ENCODE measurements at regions not wholly inside any gene's neighbourhood (a gene's known extent, or its start where the extent isn't known, plus 50 kb on each side); places are given as distances from the start of the nearest gene placed in this dataset.

DNA sequence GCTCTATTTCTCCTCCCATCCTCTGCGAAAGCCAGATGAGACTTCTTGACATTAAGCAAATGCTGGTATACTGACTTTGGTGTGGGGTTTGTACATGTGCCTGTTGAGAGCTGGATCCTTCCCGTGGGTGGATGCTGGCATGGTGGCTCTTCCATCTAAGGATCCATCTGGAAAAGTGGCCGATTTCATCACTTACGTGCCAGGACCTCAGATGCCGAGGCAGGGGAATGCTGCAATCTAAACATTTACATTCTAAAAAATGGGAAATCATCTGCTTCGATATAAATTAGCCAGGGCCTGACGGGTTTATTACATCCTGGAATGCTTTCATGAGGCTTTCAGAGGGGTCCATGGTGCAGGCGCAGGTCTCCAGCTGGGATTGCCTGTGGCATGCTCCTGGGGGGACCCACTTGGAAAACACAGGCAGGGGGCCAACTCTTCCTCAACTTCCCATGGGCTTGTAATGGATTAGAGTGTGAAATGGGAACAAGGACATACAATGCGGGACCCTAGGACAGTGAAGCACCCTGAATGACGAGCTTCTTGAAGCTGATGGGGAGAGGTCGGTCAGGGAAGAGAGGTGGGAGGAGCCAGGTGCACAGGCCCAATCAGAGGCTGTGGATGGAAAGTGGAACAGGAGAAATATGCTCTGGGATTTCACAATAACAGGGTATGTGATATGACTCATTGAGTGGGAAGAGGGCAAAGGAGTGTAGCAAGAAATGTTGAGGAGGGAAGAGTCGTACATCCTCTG lies 105.5 kb upstream of the PITX1 start (continued):
- TF ChIP-seq SMARCA5 (IDR thresholded peaks at IDR 0.05) (no peak), TCF3 (IDR thresholded peaks at IDR 0.05; ENCODE audit: borderline replicate concordance, insufficient read depth, low read depth, low read length) (no peak), NFXL1 (IDR thresholded peaks at IDR 0.05; ENCODE audit: borderline replicate concordance) (no peak), SP1 (IDR thresholded peaks at IDR 0.05; ENCODE audit: low read depth, low read length) (no peak), NRF1 (conservative IDR thresholded peaks at IDR 0.05; ENCODE audit: low read depth, low read length) (no peak)
- TF ChIP-seq, protein P1, sequence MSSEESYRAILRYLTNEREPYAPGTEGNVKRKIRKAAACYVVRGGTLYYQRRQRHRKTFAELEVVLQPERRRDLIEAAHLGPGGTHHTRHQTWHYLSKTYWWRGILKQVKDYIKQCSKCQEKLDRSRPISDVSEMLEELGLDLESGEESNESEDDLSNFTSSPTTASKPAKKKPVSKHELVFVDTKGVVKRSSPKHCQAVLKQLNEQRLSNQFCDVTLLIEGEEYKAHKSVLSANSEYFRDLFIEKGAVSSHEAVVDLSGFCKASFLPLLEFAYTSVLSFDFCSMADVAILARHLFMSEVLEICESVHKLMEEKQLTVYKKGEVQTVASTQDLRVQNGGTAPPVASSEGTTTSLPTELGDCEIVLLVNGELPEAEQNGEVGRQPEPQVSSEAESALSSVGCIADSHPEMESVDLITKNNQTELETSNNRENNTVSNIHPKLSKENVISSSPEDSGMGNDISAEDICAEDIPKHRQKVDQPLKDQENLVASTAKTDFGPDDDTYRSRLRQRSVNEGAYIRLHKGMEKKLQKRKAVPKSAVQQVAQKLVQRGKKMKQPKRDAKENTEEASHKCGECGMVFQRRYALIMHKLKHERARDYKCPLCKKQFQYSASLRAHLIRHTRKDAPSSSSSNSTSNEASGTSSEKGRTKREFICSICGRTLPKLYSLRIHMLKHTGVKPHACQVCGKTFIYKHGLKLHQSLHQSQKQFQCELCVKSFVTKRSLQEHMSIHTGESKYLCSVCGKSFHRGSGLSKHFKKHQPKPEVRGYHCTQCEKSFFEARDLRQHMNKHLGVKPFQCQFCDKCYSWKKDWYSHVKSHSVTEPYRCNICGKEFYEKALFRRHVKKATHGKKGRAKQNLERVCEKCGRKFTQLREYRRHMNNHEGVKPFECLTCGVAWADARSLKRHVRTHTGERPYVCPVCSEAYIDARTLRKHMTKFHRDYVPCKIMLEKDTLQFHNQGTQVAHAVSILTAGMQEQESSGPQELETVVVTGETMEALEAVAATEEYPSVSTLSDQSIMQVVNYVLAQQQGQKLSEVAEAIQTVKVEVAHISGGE (CRISPR knock-in tag; IDR thresholded peaks at IDR 0.05), result no peak

DNA sequence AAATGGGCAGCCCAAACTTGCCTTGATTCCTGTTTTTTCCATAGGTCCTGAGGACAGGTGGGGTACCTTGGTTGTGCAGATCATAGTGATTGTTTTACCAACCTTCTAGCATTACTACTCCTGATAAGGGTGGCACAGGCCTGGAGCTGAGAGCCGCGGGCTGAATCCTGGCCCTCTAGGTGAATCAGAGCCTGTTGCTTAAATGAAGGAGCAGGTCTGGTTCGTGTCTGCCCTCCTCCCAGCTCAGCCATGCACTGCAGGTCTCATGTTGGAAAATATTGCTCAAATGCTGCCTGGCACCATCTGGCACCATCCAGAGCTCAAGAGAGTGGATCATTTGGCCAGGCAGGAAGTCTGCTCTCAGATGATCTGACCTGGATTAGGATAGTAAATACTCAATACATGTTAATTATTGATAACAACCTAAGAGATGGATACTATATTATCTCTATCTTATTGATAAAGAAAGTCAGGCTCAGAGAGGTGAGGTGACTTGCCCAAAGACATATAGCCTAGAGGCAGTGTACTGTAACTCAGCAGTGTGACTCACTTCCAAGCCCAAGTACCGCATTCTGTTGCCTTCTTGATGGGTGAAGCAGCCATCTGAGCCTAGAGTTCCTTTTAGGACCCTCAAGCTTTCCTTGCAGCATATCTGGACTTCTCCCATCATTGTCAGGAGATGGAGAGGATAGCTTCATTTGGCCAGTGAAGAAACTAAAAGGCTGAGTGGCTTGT lies 104.3 kb upstream of the PITX1 start:
- H2AFZ ChIP-seq (ENCODE audit: control insufficient read depth, low read depth, low read length), result no peak overlapping the region
- H3K4me1 ChIP-seq (ENCODE audit: control insufficient read depth, insufficient read depth, low read length), result no peaks in the 10 kb centered on the region
- WGBS (ENCODE audit: insufficient coverage, insufficient replicate concordance, low lambda C conversion rate, missing lambda C conversion rate), result 23% methylated on average over 4 of the region's 4 CpGs
- H3K79me2 ChIP-seq (ENCODE audit: control insufficient read depth, insufficient read depth, low read length), result no peaks in the 10 kb centered on the region
- FAIRE-seq, result no peak
- ChIA-PET POLR2A (no interaction called here), CTCF (no interaction called here), SMC1A (ENCODE audit: uncharacterized antibody, unreplicated experiment) (no interaction called here), RAD21 (ENCODE audit: unreplicated experiment) (no interaction called here)
- TF ChIP-seq STAT1 (conservative IDR thresholded peaks at IDR 0.05) (no peak), SUPT20H (IDR thresholded peaks at IDR 0.05; ENCODE audit: borderline replicate concordance, control insufficient read depth, low read depth, low read length) (no peak), NRF1 (conservative IDR thresholded peaks at IDR 0.05; ENCODE audit: low read depth, low read length) (no peak), MYC (IDR thresholded peaks at IDR 0.05; ENCODE audit: insufficient read depth, insufficient read length, insufficient replicate concordance, low read length, severe bottlenecking) (no peak), ZNF622 (IDR thresholded peaks at IDR 0.05) (no peak), TAF1 (IDR thresholded peaks at IDR 0.05; ENCODE audit: borderline replicate concordance, low read depth, low read length) (no peak)
- TF ChIP-seq, protein P2, sequence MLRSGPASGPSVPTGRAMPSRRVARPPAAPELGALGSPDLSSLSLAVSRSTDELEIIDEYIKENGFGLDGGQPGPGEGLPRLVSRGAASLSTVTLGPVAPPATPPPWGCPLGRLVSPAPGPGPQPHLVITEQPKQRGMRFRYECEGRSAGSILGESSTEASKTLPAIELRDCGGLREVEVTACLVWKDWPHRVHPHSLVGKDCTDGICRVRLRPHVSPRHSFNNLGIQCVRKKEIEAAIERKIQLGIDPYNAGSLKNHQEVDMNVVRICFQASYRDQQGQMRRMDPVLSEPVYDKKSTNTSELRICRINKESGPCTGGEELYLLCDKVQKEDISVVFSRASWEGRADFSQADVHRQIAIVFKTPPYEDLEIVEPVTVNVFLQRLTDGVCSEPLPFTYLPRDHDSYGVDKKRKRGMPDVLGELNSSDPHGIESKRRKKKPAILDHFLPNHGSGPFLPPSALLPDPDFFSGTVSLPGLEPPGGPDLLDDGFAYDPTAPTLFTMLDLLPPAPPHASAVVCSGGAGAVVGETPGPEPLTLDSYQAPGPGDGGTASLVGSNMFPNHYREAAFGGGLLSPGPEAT (IDR thresholded peaks at IDR 0.05; ENCODE audit: low read depth), result no peak
- BruUV-seq (replicated peaks), result no TSS peak
- no peaks in the 10 kb centered on the region for H3K9me3 ChIP-seq (replicated peaks; ENCODE audit: control insufficient read depth, insufficient read depth, low read length)
- no peak for ATAC-seq
- H3K9ac ChIP-seq (ENCODE audit: control insufficient read depth, insufficient read depth, low read length), result no peak overlapping the region
- no peak overlapping the region for H3K27ac ChIP-seq (ENCODE audit: control insufficient read depth, insufficient read depth)
- no peak for DNase-seq (ENCODE audit: low read depth, low spot score)
- H3K36me3 ChIP-seq (ENCODE audit: control insufficient read depth in 2 of 2, insufficient read depth in 2 of 2, low read length in 1 of 2), result no peaks in the 10 kb centered on the region
- no peaks in the 10 kb centered on the region for H4K20me1 ChIP-seq (ENCODE audit: control insufficient read depth, insufficient read depth)
- no peak overlapping the region for H3K4me2 ChIP-seq (ENCODE audit: control insufficient read depth, insufficient read depth)
- no peak overlapping the region for H3K4me3 ChIP-seq
- in situ Hi-C loops (cut with MboI), result no loop called here
- H3K27me3 ChIP-seq (replicated peaks in 1 of 2; ENCODE audit: control insufficient read depth in 2 of 2, insufficient read depth in 2 of 2, low read length in 1 of 2), result peaks cover 0 to 1% of the 10 kb centered on the region in 2 experiments; a peak in 1 of 4 replicates
- intact Hi-C loops (cut with micrococcal nuclease; ENCODE audit: unreplicated experiment), result no loop called here
